HEK293 (cell line): ENCODE measurements at regions not wholly inside any gene's neighbourhood (a gene's known extent, or its start where the extent isn't known, plus 50 kb on each side); places are given as distances from the start of the nearest gene placed in this dataset.

Source experiments
- CTCF ChIA-PET: fragments of 350-600 bp; formaldehyde crosslinking; extraction: SDS; loops from one replicate; lab custom pipeline; 2021; ENCODE audit warnings: antibody characterized with exemption; lab: Yijun Ruan, JAX
- POLR2A ChIA-PET: fragments of 300-600 bp; formaldehyde crosslinking; extraction: SDS; loops from one replicate; lab custom pipeline; 2020; ENCODE audit warnings: antibody characterized with exemption, inconsistent platforms; lab: Yijun Ruan, JAX
- H3K27ac ChIP-seq: fragments of 200-500 bp; sonication (Bioruptor generic); 2 replicates; pipeline ENCODE4 v1.5.1; 2014; ENCODE audit warnings: low read depth, low read length, control low read depth, inconsistent platforms; ENCODE audit errors: extremely low read depth
- H3K36me3 ChIP-seq, 2 experiments: fragments of 200-500 bp in 1 of 2; sonication (Bioruptor generic) in 1 of 2; 1 replicate in 1 of 2; 2 replicates in 1 of 2; pipeline ENCODE4 v1.5.1; 2014 to 2017; ENCODE audit warnings: inconsistent platforms in 2 of 2, low read length in 2 of 2; ENCODE audit not compliant: control insufficient read depth in 2 of 2, insufficient read depth in 1 of 2
- H3K4me1 ChIP-seq: fragments of 200-500 bp; sonication (Bioruptor generic); 2 replicates; pipeline ENCODE4 v1.5.1; 2014; ENCODE audit warnings: mild to moderate bottlenecking, low read length, inconsistent platforms; ENCODE audit not compliant: control insufficient read depth, insufficient read depth
- H3K4me3 ChIP-seq: 2 replicates; pipeline ENCODE4 v1.5.1; 2011; ENCODE audit warnings: low read depth, mild to moderate bottlenecking, control low read depth, low read length, moderate library complexity
- H3K9me3 ChIP-seq: fragments of 200-500 bp; sonication (Bioruptor generic); 2 replicates; pipeline ENCODE4 v1.5.1; 2014; ENCODE audit warnings: low read depth, low read length, inconsistent platforms; ENCODE audit not compliant: control insufficient read depth, insufficient read depth
- EGR2 ChIP-seq: fragments of 450-650 bp; formaldehyde crosslinking; IDR thresholded peaks from 2 replicates; pipeline ENCODE4 v1.5.1; 2016; ENCODE audit warnings: low read depth, missing biosample characterization, missing genetic modification characterization
- KLF10 ChIP-seq: fragments of 450-650 bp; IDR thresholded peaks from 2 replicates; pipeline ENCODE4 v1.5.1; 2018; ENCODE audit warnings: missing biosample characterization, mild to moderate bottlenecking, missing genetic modification characterization
- KLF8 ChIP-seq: fragments of 450-650 bp; formaldehyde crosslinking; IDR thresholded peaks from 2 replicates; pipeline ENCODE4 v1.5.1; 2016; ENCODE audit warnings: missing biosample characterization, missing genetic modification characterization
- WT1 ChIP-seq: fragments of 450-650 bp; formaldehyde crosslinking; IDR thresholded peaks from 2 replicates; pipeline ENCODE4 v1.5.1; 2016; ENCODE audit warnings: missing biosample characterization, missing genetic modification characterization
- ZNF112 ChIP-seq: fragments of 450-650 bp; formaldehyde crosslinking; IDR thresholded peaks from 2 replicates; pipeline ENCODE4 v1.5.0; 2017; ENCODE audit warnings: missing biosample characterization, missing genetic modification characterization
- ZNF175 ChIP-seq: fragments of 450-650 bp; formaldehyde crosslinking; IDR thresholded peaks from 2 replicates; pipeline ENCODE4 v1.5.1; 2016; ENCODE audit warnings: missing biosample characterization, missing genetic modification characterization
- ZNF23 ChIP-seq: fragments of 450-650 bp; formaldehyde crosslinking; IDR thresholded peaks from 2 replicates; pipeline ENCODE4 v1.5.1; 2016; ENCODE audit warnings: missing biosample characterization, missing genetic modification characterization, borderline replicate concordance
- ZNF274 ChIP-seq, 2 experiments: fragments of 200-500 bp in 1 of 2; fragments of 450-650 bp in 1 of 2; sonication (Bioruptor generic) in 1 of 2; formaldehyde crosslinking in 1 of 2; IDR thresholded peaks; 2 replicates each; pipeline versions ENCODE4 v1.5.1 to v1.6.1; 2014 to 2016; ENCODE audit warnings: borderline replicate concordance in 1 of 2, inconsistent platforms in 1 of 2, low read length in 1 of 2, missing biosample characterization in 1 of 2, missing genetic modification characterization in 1 of 2
- ZNF362 ChIP-seq: fragments of 450-650 bp; formaldehyde crosslinking; IDR thresholded peaks from 2 replicates; pipeline ENCODE4 v1.5.1; 2016; ENCODE audit warnings: missing biosample characterization, missing genetic modification characterization
- ZNF398 ChIP-seq: fragments of 450-650 bp; formaldehyde crosslinking; IDR thresholded peaks from 2 replicates; pipeline ENCODE4 v1.5.1; 2017; ENCODE audit warnings: missing biosample characterization, missing genetic modification characterization
- ZNF561 ChIP-seq: fragments of 450-650 bp; IDR thresholded peaks from 2 replicates; pipeline ENCODE4 v1.5.1; 2018; ENCODE audit warnings: missing biosample characterization, missing genetic modification characterization, borderline replicate concordance
- ZNF654 ChIP-seq: fragments of 450-650 bp; formaldehyde crosslinking; IDR thresholded peaks from 2 replicates; pipeline ENCODE4 v1.5.1; 2016; ENCODE audit warnings: low read depth, missing biosample characterization, missing genetic modification characterization
- ZNF785 ChIP-seq: fragments of 450-650 bp; formaldehyde crosslinking; IDR thresholded peaks from 2 replicates; pipeline ENCODE4 v1.5.1; 2016; ENCODE audit warnings: missing biosample characterization, missing genetic modification characterization
- TF ChIP-seq, protein P1 (sequence below): fragments of 450-650 bp; formaldehyde crosslinking; IDR thresholded peaks from 2 replicates; pipeline ENCODE4 v1.5.1; 2017; ENCODE audit warnings: missing biosample characterization, missing genetic modification characterization
- TF ChIP-seq, protein P2 (sequence below): fragments of 450-650 bp; formaldehyde crosslinking; IDR thresholded peaks from 2 replicates; pipeline ENCODE4 v1.5.1; 2017; ENCODE audit warnings: missing biosample characterization, missing genetic modification characterization
- TF ChIP-seq, protein P3 (sequence below): fragments of 450-650 bp; formaldehyde crosslinking; IDR thresholded peaks from 2 replicates; pipeline ENCODE4 v1.5.1; 2016; ENCODE audit warnings: missing biosample characterization, missing genetic modification characterization
- TF ChIP-seq, protein P4 (sequence below): fragments of 450-650 bp; formaldehyde crosslinking; conservative IDR thresholded peaks from 2 replicates; pipeline ENCODE4 v1.5.1; 2016; ENCODE audit warnings: low read depth, missing biosample characterization, missing genetic modification characterization
- TF ChIP-seq, protein P5 (sequence below): fragments of 450-650 bp; IDR thresholded peaks from 2 replicates; pipeline ENCODE4 v1.5.1; 2018; ENCODE audit warnings: missing biosample characterization, missing genetic modification characterization

DNA sequence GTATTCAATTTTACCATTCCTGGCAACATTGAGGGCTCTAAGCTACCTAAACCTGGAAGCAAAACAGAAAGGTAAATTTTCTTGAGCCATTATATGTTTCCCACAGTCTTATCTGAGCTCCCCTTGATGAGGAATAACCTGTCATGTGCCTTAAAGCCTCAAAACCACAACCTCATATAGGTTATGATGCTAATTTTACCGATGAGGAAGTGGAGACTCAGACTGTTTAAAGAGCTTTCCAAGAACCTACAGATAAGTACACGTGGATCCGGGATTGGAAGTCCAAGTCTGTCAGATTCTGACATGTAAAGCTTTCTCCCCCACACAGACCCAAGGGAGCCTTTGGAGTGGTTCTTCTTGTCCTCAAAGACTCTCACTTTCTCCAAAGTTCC is 140.5 kb downstream of the SEMA6D start:
- TF ChIP-seq ZNF561 (tag by site-specific recombination) (no peak), ZNF175 (no peak), KLF8 (no peak), ZNF398 (tag by site-specific recombination) (no peak), ZNF274 (IDR thresholded peaks at IDR 0.05; ENCODE audit: low read length) (no peak), ZNF274 (tag by site-specific recombination; IDR thresholded peaks at IDR 0.05; ENCODE audit: borderline replicate concordance) (no peak), WT1 (tag by site-specific recombination) (no peak), ZNF23 (no peak)
- TF ChIP-seq, protein P1, sequence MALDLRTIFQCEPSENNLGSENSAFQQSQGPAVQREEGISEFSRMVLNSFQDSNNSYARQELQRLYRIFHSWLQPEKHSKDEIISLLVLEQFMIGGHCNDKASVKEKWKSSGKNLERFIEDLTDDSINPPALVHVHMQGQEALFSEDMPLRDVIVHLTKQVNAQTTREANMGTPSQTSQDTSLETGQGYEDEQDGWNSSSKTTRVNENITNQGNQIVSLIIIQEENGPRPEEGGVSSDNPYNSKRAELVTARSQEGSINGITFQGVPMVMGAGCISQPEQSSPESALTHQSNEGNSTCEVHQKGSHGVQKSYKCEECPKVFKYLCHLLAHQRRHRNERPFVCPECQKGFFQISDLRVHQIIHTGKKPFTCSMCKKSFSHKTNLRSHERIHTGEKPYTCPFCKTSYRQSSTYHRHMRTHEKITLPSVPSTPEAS (tag by site-specific recombination): no peak
- TF ChIP-seq, protein P2, sequence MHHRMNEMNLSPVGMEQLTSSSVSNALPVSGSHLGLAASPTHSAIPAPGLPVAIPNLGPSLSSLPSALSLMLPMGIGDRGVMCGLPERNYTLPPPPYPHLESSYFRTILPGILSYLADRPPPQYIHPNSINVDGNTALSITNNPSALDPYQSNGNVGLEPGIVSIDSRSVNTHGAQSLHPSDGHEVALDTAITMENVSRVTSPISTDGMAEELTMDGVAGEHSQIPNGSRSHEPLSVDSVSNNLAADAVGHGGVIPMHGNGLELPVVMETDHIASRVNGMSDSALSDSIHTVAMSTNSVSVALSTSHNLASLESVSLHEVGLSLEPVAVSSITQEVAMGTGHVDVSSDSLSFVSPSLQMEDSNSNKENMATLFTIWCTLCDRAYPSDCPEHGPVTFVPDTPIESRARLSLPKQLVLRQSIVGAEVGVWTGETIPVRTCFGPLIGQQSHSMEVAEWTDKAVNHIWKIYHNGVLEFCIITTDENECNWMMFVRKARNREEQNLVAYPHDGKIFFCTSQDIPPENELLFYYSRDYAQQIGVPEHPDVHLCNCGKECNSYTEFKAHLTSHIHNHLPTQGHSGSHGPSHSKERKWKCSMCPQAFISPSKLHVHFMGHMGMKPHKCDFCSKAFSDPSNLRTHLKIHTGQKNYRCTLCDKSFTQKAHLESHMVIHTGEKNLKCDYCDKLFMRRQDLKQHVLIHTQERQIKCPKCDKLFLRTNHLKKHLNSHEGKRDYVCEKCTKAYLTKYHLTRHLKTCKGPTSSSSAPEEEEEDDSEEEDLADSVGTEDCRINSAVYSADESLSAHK (tag by site-specific recombination): no peak
- no peak overlapping the region for H3K27ac ChIP-seq
- POLR2A ChIA-PET: no interaction called here
- H3K9me3 ChIP-seq: no peaks in the 10 kb centered on the region
- H3K4me1 ChIP-seq: no peaks in the 10 kb centered on the region
- H3K36me3 ChIP-seq: no peaks in the 10 kb centered on the region
- CTCF ChIA-PET: no interaction called here
- no peak overlapping the region for H3K4me3 ChIP-seq

DNA sequence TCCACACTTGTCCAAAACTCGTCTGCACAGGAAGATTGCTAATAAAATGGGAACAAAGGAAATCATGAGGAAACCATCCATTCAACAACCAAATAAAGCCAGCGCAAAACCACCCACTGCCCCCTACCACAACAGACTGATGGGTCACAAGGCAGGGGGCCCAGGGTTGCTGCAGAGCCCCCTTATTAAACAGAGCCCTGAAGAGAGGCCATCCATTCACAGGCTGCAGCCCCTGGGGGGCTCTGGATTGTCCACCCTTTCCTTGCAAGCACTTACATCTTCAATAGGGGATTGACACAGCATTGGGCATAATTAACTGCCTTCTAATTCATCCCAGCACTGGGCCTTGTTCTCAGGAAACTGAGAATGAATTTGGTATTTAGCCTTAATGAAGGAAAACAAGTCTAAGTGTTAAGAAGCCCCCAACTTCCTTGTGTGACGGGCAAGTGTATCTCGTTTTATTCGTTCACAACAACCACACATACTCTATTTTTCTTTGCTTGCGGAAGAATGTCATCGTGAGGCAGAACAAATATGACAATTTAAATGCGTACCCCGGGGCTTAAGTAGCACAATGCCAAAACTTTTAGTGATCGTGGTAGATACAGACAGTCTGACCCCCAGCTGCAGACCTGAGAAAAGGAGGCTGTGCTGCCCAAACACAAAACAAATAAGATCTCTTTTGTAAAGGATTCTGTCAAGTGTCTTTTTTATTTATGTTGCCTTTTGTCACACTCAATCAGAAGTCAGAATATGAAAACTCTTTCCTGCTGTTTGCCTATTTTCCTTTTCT is 144.0 kb downstream of the SEMA6D start:
- Histone ChIP-seq H3K4me1 (no peaks in the 10 kb centered on the region), H3K36me3 (no peaks in the 10 kb centered on the region), H3K9me3 (no peaks in the 10 kb centered on the region), H3K4me3 (no peak overlapping the region), H3K27ac (no peak overlapping the region)
- CTCF ChIA-PET: no interaction called here
- POLR2A ChIA-PET: no interaction called here
- no peak for TF ChIP-seq EGR2
- TF ChIP-seq, protein P3, sequence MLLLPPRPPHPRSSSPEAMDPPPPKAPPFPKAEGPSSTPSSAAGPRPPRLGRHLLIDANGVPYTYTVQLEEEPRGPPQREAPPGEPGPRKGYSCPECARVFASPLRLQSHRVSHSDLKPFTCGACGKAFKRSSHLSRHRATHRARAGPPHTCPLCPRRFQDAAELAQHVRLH (tag by site-specific recombination): no peak
- no peak for TF ChIP-seq KLF10 (tag by site-specific recombination)
- TF ChIP-seq ZNF785 (tag by site-specific recombination): no peak
- no peak for TF ChIP-seq ZNF112 (tag by site-specific recombination)
- TF ChIP-seq, protein P4, sequence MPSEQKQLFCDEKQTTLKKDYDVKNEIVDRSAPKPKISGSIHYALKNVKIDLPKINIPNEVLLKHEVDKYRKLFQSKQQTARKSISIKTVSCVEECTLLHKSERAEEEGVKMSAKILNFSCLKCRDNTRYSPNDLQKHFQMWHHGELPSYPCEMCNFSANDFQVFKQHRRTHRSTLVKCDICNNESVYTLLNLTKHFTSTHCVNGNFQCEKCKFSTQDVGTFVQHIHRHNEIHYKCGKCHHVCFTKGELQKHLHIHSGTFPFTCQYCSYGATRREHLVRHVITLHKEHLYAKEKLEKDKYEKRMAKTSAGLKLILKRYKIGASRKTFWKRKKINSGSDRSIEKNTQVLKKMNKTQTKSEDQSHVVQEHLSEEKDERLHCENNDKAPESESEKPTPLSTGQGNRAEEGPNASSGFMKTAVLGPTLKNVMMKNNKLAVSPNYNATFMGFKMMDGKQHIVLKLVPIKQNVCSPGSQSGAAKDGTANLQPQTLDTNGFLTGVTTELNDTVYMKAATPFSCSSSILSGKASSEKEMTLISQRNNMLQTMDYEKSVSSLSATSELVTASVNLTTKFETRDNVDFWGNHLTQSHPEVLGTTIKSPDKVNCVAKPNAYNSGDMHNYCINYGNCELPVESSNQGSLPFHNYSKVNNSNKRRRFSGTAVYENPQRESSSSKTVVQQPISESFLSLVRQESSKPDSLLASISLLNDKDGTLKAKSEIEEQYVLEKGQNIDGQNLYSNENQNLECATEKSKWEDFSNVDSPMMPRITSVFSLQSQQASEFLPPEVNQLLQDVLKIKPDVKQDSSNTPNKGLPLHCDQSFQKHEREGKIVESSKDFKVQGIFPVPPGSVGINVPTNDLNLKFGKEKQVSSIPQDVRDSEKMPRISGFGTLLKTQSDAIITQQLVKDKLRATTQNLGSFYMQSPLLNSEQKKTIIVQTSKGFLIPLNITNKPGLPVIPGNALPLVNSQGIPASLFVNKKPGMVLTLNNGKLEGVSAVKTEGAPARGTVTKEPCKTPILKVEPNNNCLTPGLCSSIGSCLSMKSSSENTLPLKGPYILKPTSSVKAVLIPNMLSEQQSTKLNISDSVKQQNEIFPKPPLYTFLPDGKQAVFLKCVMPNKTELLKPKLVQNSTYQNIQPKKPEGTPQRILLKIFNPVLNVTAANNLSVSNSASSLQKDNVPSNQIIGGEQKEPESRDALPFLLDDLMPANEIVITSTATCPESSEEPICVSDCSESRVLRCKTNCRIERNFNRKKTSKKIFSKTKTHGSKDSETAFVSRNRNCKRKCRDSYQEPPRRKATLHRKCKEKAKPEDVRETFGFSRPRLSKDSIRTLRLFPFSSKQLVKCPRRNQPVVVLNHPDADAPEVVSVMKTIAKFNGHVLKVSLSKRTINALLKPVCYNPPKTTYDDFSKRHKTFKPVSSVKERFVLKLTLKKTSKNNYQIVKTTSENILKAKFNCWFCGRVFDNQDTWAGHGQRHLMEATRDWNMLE: no peak
- no peak for TF ChIP-seq ZNF362 (tag by site-specific recombination)
- no peak for TF ChIP-seq ZNF654 (tag by site-specific recombination)
- TF ChIP-seq, protein P5, sequence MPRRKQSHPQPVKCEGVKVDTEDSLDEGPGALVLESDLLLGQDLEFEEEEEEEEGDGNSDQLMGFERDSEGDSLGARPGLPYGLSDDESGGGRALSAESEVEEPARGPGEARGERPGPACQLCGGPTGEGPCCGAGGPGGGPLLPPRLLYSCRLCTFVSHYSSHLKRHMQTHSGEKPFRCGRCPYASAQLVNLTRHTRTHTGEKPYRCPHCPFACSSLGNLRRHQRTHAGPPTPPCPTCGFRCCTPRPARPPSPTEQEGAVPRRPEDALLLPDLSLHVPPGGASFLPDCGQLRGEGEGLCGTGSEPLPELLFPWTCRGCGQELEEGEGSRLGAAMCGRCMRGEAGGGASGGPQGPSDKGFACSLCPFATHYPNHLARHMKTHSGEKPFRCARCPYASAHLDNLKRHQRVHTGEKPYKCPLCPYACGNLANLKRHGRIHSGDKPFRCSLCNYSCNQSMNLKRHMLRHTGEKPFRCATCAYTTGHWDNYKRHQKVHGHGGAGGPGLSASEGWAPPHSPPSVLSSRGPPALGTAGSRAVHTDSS (tag by site-specific recombination): no peak
